Stimulated activated CD8-positive, alpha-beta memory T cell treated with anti-CD3 and anti-CD28 coated beads, Interleukin-7, amount 100 ng/mL, for 4 hours (primary cell): ENCODE measurements at regions not wholly inside any gene's neighbourhood (a gene's known extent, or its start where the extent isn't known, plus 50 kb on each side); places are given as distances from the start of the nearest gene placed in this dataset.

Experiments
- DNase-seq, 2 donors: peaks; one replicate each; pipeline ENCODE4 v3.0.0-alpha.2; 2020; ENCODE audit warnings: low read depth in 2 of 2

DNA sequence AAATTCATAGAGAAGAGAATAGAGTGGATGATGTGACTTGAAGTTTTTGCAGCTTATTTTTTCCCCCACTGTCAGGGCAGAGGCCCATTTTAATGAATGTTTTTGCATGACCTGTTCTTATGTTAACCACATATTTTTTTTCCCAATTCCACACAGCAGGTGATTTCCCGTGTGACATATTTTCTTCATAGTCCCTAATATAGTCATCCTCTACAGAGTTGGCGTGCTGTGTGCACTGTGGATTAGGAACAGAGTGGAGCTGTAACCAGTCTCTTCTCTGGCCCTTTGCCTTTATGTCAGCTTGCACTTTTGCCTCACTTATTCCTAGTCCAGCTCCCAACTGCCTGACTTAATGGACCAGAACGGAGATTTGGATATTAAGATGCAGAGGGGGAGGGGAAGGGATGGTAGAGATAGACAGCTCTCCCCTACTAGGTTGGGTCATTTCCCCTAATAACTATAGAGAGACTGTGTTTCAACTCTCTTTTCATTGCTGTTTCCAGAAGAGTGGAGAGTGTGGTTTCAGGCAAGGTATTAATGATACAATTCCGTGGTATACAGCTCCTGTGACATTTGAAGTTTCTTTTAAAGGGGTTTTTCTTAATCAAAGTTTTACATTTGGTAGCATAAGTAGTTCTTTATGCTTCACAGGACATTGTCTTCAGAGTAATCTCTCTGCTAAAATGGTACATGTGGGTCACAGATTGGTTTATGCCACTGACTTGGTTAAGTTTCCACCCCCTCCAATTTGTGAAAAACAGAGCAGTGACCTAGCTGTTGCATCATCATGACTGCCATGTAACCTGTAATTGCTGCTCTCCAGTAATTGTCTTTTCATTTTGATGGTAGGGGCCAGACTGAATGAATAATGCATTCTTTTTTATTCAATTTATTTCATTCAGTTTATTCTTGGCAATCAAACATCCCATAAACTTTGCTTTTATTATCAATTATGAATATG is 161.3 kb downstream of the HAUS1 start:
- DNase-seq: no peak

DNA sequence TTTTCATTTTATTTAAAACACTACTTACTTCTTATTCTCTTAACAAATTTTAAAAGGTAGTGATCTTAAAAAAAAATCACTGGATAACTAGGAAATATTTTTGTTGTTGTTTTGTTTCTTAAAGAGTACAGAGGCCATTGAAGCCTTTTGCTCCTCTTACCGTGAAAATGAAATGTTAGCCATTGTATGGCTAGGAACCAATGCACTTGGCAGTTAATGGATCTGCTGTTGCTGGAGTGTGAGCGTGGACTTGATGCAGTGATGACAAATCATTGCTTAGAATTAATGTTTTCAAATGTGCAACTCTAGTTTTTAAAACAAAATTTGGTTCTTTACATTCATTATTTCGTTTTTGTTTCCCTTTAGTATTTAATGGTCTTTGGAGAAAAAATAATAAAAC is 162.3 kb downstream of the HAUS1 start:
- DNase-seq: no peak

DNA sequence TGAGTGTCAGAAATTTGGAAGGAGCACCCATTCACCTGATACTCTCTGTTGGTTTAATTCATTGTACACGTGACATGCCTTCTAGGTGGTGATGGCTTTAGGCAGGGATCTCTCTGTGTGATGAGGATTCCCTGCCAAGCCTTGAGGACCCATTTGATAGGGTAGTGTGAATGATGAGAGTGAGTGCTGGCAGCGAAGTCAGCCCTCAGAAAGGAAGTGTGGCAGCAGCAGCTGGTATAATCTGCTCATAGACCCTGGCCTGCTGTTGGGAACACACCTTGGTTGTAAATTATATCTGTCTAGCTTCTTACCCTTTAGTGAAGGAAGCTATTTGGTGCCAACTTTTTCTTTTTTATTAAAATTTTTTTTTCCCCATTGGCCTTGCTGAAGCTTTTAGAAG is 164.5 kb downstream of the HAUS1 start:
- no peak for DNase-seq

DNA sequence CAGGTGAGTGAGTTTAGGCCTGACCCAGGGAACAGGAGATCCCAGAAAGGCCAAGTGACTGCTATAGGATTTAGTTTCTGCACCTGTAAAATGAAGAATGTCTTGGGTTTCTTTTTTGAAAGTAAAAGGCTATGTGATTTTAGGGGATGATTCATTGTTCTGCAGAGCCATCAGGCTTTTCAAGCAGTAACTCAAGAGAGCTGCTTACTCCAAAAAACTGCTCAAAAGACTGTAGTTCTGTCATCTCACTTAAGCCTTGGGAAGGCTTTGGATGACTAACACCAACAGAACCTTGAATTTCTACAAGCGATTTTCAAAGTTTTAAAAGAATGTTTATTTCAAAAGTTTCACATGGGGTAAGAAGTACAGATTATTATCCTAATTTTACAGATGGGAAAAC is 165.1 kb downstream of the HAUS1 start:
- DNase-seq: no peak

GRCh38 chr18:46271488-46271887 is 167.3 kb downstream of the HAUS1 start:
- DNase-seq: no peak

DNA sequence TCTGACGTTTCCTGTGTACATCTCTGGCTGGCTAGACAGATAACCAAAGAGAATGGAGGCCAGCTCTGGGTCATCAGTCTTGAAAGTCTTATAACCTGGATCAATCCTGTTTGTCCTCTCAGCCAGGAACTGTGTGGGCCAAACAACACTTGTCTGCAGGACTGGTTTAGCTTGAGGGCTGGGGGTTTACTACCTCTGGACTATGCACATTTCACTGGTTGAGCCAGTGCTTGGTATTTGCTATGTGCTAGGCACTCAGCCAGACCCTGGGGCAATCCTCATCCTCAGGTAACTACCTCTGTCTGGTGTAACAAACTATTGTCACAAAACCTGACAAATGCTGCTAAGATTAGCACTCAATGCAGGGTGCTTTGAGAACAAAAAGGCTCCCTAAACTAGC is 169.7 kb downstream of the HAUS1 start:
- no peak for DNase-seq

DNA sequence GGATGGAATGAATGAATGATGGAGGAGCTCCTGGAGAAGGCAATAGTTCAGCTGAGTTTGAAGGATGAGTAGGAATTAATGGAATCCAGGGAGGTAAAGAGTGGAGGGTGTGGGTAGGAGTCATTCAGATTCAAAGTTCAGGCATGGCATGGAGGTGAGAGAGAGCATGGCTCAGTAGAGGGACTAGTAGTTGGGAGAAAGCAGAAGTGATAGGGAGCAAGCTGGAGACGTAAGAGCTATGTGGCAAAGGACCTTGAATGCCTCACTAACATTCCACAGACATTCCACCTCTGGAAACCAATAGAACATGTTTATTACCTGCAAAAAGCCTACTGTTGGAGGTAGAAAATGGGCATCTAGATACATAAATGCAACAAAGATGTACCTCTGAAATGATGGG is 170.1 kb downstream of the HAUS1 start:
- DNase-seq: no peak

DNA sequence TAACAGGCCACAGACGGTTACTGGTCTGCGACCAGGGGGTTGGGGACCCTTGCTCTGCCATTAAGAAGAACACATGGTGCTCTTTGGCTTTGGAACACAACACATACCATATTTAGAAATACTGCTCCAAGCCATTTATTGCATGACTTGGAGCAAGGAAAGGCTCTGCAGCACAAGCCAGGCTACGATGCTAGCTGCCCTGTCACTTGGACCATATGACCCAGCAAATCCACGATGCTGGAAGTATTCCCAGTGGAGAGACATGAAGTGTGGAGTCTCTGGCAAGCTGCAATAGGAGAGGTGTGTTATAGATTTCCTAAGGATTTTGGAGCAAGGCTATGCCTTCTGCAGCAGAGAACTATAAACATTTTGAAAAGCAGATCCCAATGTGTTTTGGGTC is 171.2 kb downstream of the HAUS1 start:
- no peak for DNase-seq

GRCh38 chr18:46276748-46277147 is 172.6 kb downstream of the HAUS1 start:
- DNase-seq: no peak

- DNase-seq: no peak
Observed at GRCh38 chr18:46278481-46279465, 174.6 kb downstream of the HAUS1 start.

DNA sequence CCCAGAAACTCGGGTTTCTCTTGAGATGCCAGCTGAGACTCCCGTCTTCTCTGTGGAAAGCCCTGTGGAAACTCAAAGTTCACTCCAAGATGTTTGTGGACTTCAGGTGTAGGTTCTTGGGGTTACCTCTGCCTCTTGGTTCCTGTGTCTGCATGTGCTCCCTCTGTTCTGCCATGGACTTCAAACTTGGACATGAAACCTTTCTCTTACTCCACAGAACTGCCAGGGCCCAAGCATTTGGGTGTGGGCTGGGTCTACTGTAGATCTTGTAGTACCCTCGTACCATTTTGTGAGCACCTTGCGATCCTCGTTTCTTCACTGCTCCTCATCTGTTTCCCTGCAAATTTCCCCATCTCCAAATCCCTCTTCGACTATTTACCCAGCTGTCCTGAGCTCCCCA is 175.5 kb downstream of the HAUS1 start:
- no peak for DNase-seq

GRCh38 chr18:46281185-46282176 is 177.3 kb downstream of the HAUS1 start:
- DNase-seq: peak; percentile 18 to 34

DNA sequence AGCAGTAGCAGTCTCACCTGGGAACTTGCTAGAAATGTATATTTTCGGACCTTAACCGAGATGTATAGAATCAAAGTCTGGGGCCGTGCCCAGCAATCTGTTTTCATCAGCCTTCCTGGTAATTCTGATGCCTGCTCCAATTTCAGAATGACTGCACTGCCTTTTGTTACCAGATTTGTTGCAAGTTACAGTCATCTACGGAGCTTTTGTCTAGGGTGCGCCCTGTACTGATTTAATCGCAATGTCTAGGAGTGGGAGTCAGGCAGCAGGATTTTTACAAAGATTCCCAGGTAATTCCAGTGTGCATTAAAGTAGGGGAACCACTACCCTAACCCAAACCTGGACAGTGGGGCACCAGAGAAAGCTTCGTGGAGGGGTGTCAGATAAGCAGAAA is 178.0 kb downstream of the HAUS1 start:
- DNase-seq: no peak

GRCh38 chr18:46282646-46283045 is 178.5 kb downstream of the HAUS1 start:
- no peak for DNase-seq

DNA sequence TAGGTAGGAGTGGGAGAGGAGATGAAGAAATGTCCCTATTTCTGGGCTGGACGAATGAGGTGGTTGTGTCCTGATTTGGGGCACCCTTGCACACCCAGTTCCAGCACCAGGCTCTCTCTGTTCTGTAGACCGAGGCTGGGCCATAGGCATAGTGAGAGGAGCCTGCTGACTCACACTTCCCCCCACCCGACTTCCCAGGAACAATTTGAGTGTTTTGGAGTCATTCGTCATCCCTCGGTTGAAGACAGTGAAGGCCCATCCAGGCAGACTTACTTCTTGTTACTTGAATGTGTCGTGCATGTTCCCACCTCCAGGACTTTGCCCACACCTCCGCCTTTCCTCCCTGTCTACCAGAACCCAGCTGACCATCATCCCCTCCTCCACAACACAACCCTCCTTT is 179.1 kb downstream of the HAUS1 start:
- DNase-seq: no peak

DNA sequence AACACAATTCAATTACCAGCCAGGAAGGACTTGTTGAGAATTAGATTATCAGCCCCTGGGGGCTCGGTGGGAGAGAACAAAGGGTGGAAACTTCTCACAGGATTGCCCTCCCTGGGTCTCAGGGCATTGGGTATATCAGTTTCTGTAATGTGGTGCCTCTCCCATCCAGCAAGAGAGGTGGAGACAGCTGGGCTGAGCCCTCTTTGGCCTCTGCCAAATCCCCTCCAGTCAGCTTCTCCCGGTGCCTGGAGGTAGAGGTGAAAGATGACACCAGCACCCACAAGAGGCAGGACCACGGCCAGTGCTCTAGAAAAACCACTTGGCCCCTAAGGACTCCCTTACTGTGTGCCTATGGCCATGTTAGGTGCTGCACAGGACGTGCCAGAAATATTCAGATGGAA is 179.7 kb downstream of the HAUS1 start:
- DNase-seq: no peak

GRCh38 chr18:46289463-46289862 is 185.3 kb downstream of the HAUS1 start:
- no peak for DNase-seq

GRCh38 chr18:46289931-46290330 is 185.7 kb downstream of the HAUS1 start:
- no peak for DNase-seq

DNA sequence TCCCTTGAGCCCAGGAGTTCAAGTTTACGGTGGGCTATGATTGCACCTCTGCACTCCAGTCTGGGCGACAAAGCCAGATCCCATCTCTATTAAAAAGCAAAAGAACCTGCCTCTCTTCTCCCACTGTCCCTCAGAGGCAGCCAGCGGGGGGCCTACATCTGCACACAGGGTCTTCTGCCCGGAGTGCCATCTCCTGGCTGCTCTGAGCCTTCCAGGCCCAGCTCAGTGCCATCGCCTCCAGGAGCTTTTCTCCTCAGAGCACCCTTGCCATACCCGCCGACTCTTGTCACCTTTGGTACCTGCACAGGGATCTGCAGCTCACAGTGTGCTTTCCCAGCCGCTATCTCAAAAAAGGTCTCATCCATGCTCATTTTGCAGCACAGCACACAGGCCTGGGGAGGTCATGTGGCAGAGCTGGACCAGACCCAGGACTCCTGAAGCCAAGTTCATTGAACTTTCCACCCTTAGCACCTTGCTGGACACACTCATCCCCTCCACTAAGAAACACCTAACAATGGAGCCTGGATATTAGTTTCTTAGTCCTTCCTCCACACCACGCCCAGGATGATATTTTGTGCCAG is 186.3 kb downstream of the HAUS1 start:
- DNase-seq: no peak

DNA sequence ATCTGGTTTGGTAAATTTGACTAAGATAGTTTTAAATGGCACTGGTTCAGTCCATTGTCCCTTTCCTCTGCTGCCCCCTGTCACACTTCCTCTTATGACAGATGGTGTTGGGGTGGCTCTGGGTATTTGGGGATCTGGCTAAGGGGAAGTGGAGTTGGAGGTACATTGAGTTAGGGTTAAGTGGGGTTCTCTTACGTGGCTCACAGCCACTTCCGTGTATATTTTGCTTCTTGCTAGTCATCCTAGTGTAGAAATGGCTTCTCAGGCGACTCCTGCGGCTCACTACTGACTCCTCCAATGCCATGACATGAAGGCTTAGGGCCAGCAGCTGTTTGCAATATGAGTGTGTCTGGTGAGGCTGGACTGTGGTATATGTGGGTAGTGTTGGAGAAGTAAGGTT is 187.0 kb downstream of the HAUS1 start:
- DNase-seq: no peak

DNA sequence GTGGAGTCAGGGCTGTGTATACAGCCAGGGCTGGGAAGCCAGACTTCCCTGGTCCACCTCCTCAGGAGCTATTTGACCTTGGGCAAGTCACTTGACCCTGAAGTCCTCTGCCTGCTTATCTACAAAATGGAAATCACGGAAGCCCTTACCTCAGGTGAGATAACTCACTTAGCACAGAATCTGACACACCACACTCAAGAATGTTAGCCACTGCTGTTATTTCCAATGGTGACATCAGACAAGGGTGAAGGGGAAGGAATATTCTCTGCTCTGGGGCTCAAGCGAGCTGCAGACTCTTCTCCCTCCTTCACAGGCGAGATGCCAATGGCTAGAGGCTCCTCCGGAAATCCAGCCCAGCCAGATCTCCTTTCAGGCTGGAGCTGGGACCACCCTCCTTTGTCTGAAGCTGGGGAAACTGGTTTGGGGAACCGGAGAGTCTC is 189.6 kb downstream of the HAUS1 start:
- no peak for DNase-seq
